Ascending aorta (tissue), 2 donors: ENCODE measurements at regions not wholly inside any gene's neighbourhood (a gene's known extent, or its start where the extent isn't known, plus 50 kb on each side); places are given as distances from the start of the nearest gene placed in this dataset.

Experiments
- DNase-seq, 2 donors: peaks; one replicate each; pipeline ENCODE4 v3.0.0-alpha.2; 2019; ENCODE audit warnings: low spot score in 2 of 2
- H3K27ac ChIP-seq, 2 donors: fragments of 200-600 bp; sonication (generic); one replicate each; pipeline ENCODE4 v1.5.1; 2016 to 2017; ENCODE audit warnings: mild to moderate bottlenecking in 1 of 2
- H3K27me3 ChIP-seq: fragments of 200-600 bp; sonication (generic); one replicate; pipeline ENCODE4 v1.5.1; 2017
- H3K36me3 ChIP-seq, 2 donors: fragments of 200-600 bp; sonication (generic); one replicate each; pipeline ENCODE4 v1.5.1; 2016
- H3K4me1 ChIP-seq, 2 donors: fragments of 200-600 bp; sonication (generic); one replicate each; pipeline ENCODE4 v1.5.1; 2016 to 2017; ENCODE audit warnings: mild to moderate bottlenecking in 1 of 2
- H3K4me3 ChIP-seq, 2 donors: fragments of 200-600 bp; sonication (generic); one replicate each; pipeline ENCODE4 v1.5.1; 2016 to 2017; ENCODE audit warnings: mild to moderate bottlenecking in 1 of 2
- H3K9me3 ChIP-seq, 2 donors: fragments of 200-600 bp; sonication (generic); one replicate each; pipeline ENCODE4 v1.5.1; 2016
- intact Hi-C: fragments of 100-400 bp; cut with DNase I; formaldehyde crosslinking; loops from one replicate; pipeline ENCODE4 v1.15.1; 2023
- TF ChIP-seq, protein P1 (sequence below), 3 experiments: fragments of 200-600 bp in 2 of 3; fragments of 450-650 bp in 1 of 3; sonication (generic) in 2 of 3; IDR thresholded peaks; one replicate each; pipeline ENCODE4 v1.5.1; 2016 to 2019; ENCODE audit warnings: antibody characterized with exemption in 3 of 3, mild to moderate bottlenecking in 1 of 3, moderate library complexity in 1 of 3

- H3K36me3 ChIP-seq = no peaks in the 10 kb centered on the region
- H3K4me1 ChIP-seq = peaks cover 0 to 9% of the 10 kb centered on the region in 2 donors
- no peak overlapping the region for H3K27ac ChIP-seq
- no peak for DNase-seq
- intact Hi-C loops = no loop called here
- H3K4me3 ChIP-seq = no peak overlapping the region
- H3K9me3 ChIP-seq = no peaks in the 10 kb centered on the region
- TF ChIP-seq, protein P1, sequence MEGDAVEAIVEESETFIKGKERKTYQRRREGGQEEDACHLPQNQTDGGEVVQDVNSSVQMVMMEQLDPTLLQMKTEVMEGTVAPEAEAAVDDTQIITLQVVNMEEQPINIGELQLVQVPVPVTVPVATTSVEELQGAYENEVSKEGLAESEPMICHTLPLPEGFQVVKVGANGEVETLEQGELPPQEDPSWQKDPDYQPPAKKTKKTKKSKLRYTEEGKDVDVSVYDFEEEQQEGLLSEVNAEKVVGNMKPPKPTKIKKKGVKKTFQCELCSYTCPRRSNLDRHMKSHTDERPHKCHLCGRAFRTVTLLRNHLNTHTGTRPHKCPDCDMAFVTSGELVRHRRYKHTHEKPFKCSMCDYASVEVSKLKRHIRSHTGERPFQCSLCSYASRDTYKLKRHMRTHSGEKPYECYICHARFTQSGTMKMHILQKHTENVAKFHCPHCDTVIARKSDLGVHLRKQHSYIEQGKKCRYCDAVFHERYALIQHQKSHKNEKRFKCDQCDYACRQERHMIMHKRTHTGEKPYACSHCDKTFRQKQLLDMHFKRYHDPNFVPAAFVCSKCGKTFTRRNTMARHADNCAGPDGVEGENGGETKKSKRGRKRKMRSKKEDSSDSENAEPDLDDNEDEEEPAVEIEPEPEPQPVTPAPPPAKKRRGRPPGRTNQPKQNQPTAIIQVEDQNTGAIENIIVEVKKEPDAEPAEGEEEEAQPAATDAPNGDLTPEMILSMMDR (IDR thresholded peaks at IDR 0.05) = no peak
- H3K27me3 ChIP-seq = no peaks in the 10 kb centered on the region
These were observed 140.6 kb downstream of the FAM124B start for GRCh38 chr2:224261326-224261725.

DNA sequence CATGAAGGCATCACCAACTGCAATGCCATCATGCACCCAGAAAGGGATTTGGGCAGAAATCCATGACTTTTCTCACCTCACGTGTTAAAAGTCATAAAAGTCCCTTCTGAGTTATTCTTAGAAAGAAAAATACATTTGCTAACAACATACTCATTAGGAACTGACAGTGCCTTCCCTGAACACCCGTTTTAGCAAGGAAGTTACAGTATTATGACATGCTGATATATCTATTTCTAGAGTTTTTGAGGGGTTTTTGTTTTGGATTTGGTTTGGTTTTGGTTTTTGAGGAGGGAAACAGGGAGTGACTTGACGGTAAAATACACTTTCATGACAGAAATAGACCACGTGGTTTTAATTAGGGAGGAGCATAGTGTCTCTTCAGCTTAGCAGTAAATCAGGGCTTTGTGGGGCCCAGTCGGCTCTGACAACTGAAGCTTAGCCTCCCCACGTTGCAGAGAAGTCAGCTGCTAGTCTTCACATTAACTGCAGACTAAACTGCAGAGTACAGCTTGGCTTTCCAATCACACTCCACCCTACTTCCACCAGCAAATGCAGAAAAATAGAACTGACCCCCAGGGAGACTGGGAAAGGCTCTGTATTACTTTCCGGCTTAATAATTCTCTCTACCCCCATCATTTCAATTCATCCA, 141.4 kb downstream of the FAM124B start:
- no peak for DNase-seq
- H3K9me3 ChIP-seq = no peaks in the 10 kb centered on the region
- H3K27ac ChIP-seq = no peak overlapping the region
- peaks cover 0 to 9% of the 10 kb centered on the region in 2 donors for H3K4me1 ChIP-seq
- intact Hi-C loops = no loop called here
- H3K4me3 ChIP-seq = no peak overlapping the region
- no peaks in the 10 kb centered on the region for H3K36me3 ChIP-seq
- no peaks in the 10 kb centered on the region for H3K27me3 ChIP-seq
- TF ChIP-seq, protein P1 (IDR thresholded peaks at IDR 0.05) = no peak

- no peak for DNase-seq
- Histone ChIP-seq H3K4me3 (no peak overlapping the region), H3K36me3 (no peaks in the 10 kb centered on the region), H3K27ac (no peak overlapping the region), H3K4me1 (peaks cover 0 to 9% of the 10 kb centered on the region in 2 donors), H3K27me3 (no peaks in the 10 kb centered on the region), H3K9me3 (no peaks in the 10 kb centered on the region)
- intact Hi-C loops = no loop called here
- TF ChIP-seq, protein P1 (IDR thresholded peaks at IDR 0.05) = no peak
These were observed 142.1 kb downstream of the FAM124B start for GRCh38 chr2:224259831-224260230.

DNA sequence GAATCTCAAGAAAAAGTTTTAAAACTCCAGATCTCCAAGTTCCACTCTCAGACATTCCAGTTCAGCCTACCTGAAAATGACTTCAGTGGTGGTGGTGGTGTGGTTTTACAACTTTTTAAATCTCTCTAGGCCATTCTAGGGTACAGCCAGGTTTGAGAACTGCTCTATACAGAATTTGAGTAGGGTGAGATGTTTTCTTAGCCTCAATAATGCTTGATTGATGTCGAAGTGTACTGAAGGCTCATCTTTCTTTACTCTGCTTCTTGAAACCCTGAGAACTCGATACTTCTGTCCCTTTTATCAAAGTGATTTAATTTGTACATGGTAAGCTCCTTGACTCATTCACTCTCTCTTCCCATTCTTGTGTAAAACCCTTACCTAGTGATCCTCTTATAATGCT, 143.8 kb downstream of the FAM124B start:
- H3K36me3 ChIP-seq = no peaks in the 10 kb centered on the region
- DNase-seq = no peak
- H3K4me1 ChIP-seq = peaks cover 0 to 3% of the 10 kb centered on the region in 2 donors
- TF ChIP-seq, protein P1 (IDR thresholded peaks at IDR 0.05) = no peak
- H3K4me3 ChIP-seq = no peak overlapping the region
- intact Hi-C loops = no loop called here
- no peaks in the 10 kb centered on the region for H3K27me3 ChIP-seq
- H3K9me3 ChIP-seq = no peaks in the 10 kb centered on the region
- no peak overlapping the region for H3K27ac ChIP-seq

- H3K9me3 ChIP-seq = no peaks in the 10 kb centered on the region
- no peak overlapping the region for H3K4me3 ChIP-seq
- no peak overlapping the region for H3K27ac ChIP-seq
- no peaks in the 10 kb centered on the region for H3K27me3 ChIP-seq
- DNase-seq = no peak
- intact Hi-C loops = no loop called here
- no peaks in the 10 kb centered on the region for H3K36me3 ChIP-seq
- TF ChIP-seq, protein P1 (IDR thresholded peaks at IDR 0.05) = no peak
- peaks cover 0 to 3% of the 10 kb centered on the region in 2 donors for H3K4me1 ChIP-seq
These were observed 144.8 kb downstream of the FAM124B start for GRCh38 chr2:224257156-224257555.

GRCh38 chr2:224253464-224253863, 148.4 kb downstream of the FAM124B start:
- intact Hi-C loops = no loop called here

More at GRCh38 chr2:224253464-224253863, 148.4 kb downstream of the FAM124B start:
- Histone ChIP-seq H3K9me3 (no peaks in the 10 kb centered on the region), H3K36me3 (no peaks in the 10 kb centered on the region), H3K4me1 (no peaks in the 10 kb centered on the region), H3K27ac (no peak overlapping the region), H3K4me3 (no peak overlapping the region), H3K27me3 (no peaks in the 10 kb centered on the region)
- no peak for DNase-seq
- TF ChIP-seq, protein P1 (IDR thresholded peaks at IDR 0.05) = no peak
